MCF 10A (cell line): ENCODE measurements at regions not wholly inside any gene's neighbourhood (a gene's known extent, or its start where the extent isn't known, plus 50 kb on each side); places are given as distances from the start of the nearest gene placed in this dataset.
A peak's percentile ranks its signal among the peaks of the same experiment; 100 is the strongest.

Source experiments
- BruUV-seq: library from RNA; stranded (reverse); fragments of 400-500 nt; replicated peaks from 2 replicates; lab custom pipeline; 2021; lab: Mats Ljungman, UMichigan
- CTCF ChIA-PET: fragments of 300-600 bp; sonication (Branson Sonifier 250); formaldehyde crosslinking; extraction: SDS; loops from one replicate; lab custom pipeline; 2021; ENCODE audit warnings: antibody characterized with exemption, inconsistent platforms; lab: Yijun Ruan, JAX
- POLR2A ChIA-PET: fragments of 300-600, 350-650 bp; sonication (Branson Sonifier 250); formaldehyde crosslinking; extraction: SDS; loops from one replicate; lab custom pipeline; 2020; ENCODE audit warnings: antibody characterized with exemption, inconsistent platforms; lab: Yijun Ruan, JAX
- DNase-seq: peaks from one replicate; pipeline ENCODE4 v3.0.0-alpha.2; 2018; ENCODE audit not compliant: unreplicated experiment
- H3K27ac Mint-ChIP-seq: one replicate; pipeline ENCODE4 v1.8.0; 2022; ENCODE audit warnings: mild to moderate bottlenecking, low read depth, mixed read lengths; ENCODE audit not compliant: unreplicated experiment
- H3K27me3 Mint-ChIP-seq: one replicate; pipeline ENCODE4 v1.8.0; 2022; ENCODE audit warnings: mixed read lengths; ENCODE audit not compliant: insufficient read depth, unreplicated experiment
- H3K36me3 Mint-ChIP-seq: one replicate; pipeline ENCODE4 v1.8.0; 2022; ENCODE audit warnings: mild to moderate bottlenecking, moderate library complexity, mixed read lengths; ENCODE audit not compliant: insufficient read depth, unreplicated experiment
- H3K4me1 Mint-ChIP-seq: one replicate; pipeline ENCODE4 v1.8.0; 2022; ENCODE audit warnings: mixed read lengths; ENCODE audit not compliant: insufficient read depth, unreplicated experiment
- H3K4me3 Mint-ChIP-seq: one replicate; pipeline ENCODE4 v1.8.0; 2022; ENCODE audit warnings: mild to moderate bottlenecking, moderate library complexity, mixed read lengths; ENCODE audit not compliant: unreplicated experiment
- H3K9me3 Mint-ChIP-seq: one replicate; pipeline ENCODE4 v1.8.0; 2022; ENCODE audit warnings: mixed read lengths; ENCODE audit not compliant: unreplicated experiment
- intact Hi-C: fragments of 100-400 bp; cut with micrococcal nuclease; formaldehyde crosslinking; loops from 2 replicates; pipeline ENCODE4 v1.14.1; 2022
- TF ChIP-seq, protein P1 (sequence below): fragments of 200-600 bp; IDR thresholded peaks from one replicate; pipeline ENCODE4 v1.8.0; 2022; ENCODE audit warnings: antibody characterized with exemption, mild to moderate bottlenecking; ENCODE audit not compliant: unreplicated experiment

DNA sequence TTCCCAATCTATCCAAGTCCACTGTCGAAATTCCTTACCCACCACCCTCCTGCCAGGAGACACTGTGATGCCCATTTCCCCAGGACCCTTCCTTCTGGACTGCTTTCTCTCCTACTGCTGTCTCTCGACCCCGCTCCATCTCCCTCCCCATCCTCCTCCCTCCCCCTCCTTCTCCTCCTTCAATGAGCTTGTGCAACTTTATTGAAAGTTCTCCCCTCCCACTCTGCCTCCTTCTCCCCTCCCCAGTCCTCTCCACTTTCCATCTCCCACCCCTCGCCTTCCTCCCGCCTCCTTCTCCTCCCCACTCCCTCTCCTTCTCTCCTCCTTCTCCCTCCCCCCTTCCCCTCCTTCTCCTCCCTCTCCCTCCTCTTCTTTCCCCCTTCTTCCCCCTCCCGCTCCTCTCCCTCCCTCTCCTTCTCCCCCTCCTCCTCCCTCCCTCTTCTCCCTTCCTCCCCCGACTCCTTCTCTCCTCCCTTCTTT is 116.6 kb upstream of the FAT1 start:
- no TSS peak for BruUV-seq
- DNase-seq: no peak
- ChIA-PET POLR2A (no interaction called here), CTCF (no interaction called here)
- H3K27me3 Mint-ChIP-seq: no peaks in the 10 kb centered on the region
- peak overlapping the region; percentile 99 for H3K27ac Mint-ChIP-seq
- H3K4me1 Mint-ChIP-seq: peaks cover 28% of the 10 kb centered on the region
- intact Hi-C loops: no loop called here
- TF ChIP-seq, protein P1, sequence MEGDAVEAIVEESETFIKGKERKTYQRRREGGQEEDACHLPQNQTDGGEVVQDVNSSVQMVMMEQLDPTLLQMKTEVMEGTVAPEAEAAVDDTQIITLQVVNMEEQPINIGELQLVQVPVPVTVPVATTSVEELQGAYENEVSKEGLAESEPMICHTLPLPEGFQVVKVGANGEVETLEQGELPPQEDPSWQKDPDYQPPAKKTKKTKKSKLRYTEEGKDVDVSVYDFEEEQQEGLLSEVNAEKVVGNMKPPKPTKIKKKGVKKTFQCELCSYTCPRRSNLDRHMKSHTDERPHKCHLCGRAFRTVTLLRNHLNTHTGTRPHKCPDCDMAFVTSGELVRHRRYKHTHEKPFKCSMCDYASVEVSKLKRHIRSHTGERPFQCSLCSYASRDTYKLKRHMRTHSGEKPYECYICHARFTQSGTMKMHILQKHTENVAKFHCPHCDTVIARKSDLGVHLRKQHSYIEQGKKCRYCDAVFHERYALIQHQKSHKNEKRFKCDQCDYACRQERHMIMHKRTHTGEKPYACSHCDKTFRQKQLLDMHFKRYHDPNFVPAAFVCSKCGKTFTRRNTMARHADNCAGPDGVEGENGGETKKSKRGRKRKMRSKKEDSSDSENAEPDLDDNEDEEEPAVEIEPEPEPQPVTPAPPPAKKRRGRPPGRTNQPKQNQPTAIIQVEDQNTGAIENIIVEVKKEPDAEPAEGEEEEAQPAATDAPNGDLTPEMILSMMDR: no peak
- no peaks in the 10 kb centered on the region for H3K36me3 Mint-ChIP-seq
- H3K9me3 Mint-ChIP-seq: no peaks in the 10 kb centered on the region
- no peak overlapping the region for H3K4me3 Mint-ChIP-seq

DNA sequence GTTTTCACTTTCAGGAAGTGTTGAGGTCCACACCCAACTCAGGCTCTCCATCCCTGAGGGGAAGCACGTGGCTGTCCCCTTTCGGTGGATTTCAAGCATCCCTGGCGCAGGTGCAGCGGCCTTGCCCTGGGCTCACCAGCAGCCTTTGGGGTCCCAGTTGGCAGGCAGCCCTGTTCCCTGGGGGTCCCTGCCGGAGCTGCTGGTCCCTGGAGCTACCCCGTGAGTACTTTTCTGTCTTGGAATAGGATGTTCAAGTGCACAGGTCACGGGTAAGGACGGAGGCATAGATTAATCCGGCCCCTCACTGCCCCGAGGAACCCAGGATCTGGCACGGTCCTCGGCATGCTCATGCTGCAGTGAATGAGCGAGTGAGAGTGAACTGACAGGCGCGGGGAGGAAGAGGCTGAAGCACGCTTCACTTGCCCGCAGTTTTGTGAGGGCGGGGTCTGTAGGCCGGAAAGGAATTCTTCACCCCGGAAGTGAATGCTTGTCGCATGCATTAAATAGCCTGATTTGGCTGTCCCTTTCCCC is 117.2 kb upstream of the FAT1 start:
- H3K27ac Mint-ChIP-seq: peak overlapping the region; percentile 99
- POLR2A ChIA-PET: no interaction called here

DNA sequence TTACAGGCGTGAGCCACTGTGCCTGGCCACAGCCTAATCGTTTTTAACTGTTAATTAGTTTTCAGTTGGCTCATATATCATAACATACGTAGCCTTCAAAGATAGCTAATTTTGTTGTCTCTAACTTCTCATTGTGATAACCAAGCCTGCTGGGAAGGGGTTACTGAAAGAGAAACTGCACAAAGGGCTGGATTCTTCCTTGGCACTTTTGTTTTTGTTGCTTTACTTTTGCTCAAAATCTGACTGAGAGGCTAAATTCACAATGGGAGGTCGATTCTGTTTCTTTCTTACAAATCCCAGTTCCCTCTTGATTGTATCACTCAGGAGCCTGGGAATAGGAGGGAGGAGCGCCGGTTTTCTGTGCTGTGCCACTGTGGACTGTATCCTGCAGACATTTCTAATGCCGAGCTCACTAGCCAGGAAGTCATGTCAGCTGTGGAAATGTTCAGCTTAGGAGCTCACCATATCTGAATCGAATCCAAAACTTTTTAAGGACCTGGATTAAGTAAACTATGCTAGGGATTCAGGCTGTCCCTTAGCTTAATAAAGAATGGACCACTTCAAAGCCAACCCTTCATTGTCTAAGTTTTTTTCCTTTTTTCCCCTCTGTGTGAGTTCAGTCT is 120.5 kb upstream of the FAT1 start:
- Mint-ChIP-seq H3K9me3 (no peaks in the 10 kb centered on the region), H3K36me3 (no peaks in the 10 kb centered on the region), H3K27ac (peak overlapping the region; percentile 86), H3K27me3 (no peaks in the 10 kb centered on the region), H3K4me3 (peak overlapping the region; percentile 60), H3K4me1 (peaks cover 27% of the 10 kb centered on the region)
- no peak for DNase-seq
- TF ChIP-seq, protein P1: no peak
- CTCF ChIA-PET: interaction anchor here (0.5 to 0.9 kb wide), 3 partner anchors 11 to 1018 kb away, joined by 3 to 6 read pairs (median 3); no protein-coding TSS in a partner anchor
- BruUV-seq: no TSS peak
- intact Hi-C loops: no loop called here
- POLR2A ChIA-PET: interaction anchor here (0.7 to 2.8 kb wide), 16 partner anchors 9 to 714 kb away, joined by 3 to 21 read pairs (median 3); partner anchors contain the start of gene FAT1

More for the DNA sequence above, 117.2 kb upstream of the FAT1 start:
- intact Hi-C loops: no loop called here
- Mint-ChIP-seq H3K9me3 (no peaks in the 10 kb centered on the region), H3K27me3 (no peaks in the 10 kb centered on the region), H3K4me3 (no peak overlapping the region), H3K36me3 (no peaks in the 10 kb centered on the region), H3K4me1 (peaks cover 31% of the 10 kb centered on the region)
- CTCF ChIA-PET: no interaction called here
- no TSS peak for BruUV-seq
- no peak for DNase-seq
- TF ChIP-seq, protein P1: no peak

DNA sequence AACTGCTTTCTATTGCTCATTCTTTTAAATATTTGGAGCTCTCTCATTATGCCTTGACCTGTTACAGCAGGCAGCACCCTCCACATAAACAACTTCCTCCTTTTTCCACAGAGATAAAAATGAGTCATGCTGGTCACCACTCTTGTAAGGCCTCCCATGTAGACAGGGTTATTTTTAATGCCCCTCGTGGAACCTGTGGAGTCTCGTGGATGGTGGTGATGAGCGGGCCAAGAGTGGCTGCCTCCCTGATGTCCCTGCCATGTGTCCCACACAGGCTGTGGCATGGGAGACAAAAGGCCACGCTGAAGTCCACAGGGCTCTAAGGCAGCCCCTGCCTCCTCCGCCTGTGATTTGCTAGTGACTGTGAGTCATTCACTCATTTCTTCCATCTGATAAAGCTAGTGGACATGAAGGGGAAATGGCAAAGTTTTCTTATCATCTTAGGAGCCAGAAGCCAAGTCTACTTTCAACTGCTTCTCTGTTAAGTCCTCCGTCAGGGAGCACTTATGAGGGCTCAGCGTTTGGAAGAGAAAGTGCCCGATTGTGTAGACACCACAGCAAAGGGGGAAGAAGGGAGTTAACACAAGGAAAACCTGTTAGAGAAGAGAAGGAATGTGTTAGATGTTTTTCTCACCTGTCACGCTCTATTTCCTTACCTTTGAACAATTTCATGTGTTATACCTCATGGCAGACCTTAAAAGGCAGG is 121.6 kb upstream of the FAT1 start:
- peak; percentile 46 for DNase-seq
- TF ChIP-seq, protein P1: no peak
- ChIA-PET CTCF (interaction anchor here (0.9 to 1.0 kb wide), 2 partner anchors 10 to 111 kb away, joined by 3 to 6 read pairs; no protein-coding TSS in a partner anchor), POLR2A (interaction anchor here (0.5 to 2.8 kb wide), 13 partner anchors 10 to 1419 kb away, joined by 3 to 21 read pairs (median 3); partner anchors contain the start of gene FAT1)
- Mint-ChIP-seq H3K4me3 (peak overlapping the region; percentile 8), H3K27me3 (no peaks in the 10 kb centered on the region), H3K36me3 (no peaks in the 10 kb centered on the region), H3K27ac (peak overlapping the region; percentile 86), H3K9me3 (peaks cover under 1% of the 10 kb centered on the region), H3K4me1 (peaks cover 18% of the 10 kb centered on the region)
- intact Hi-C loops: loop anchor here (5.0 kb wide), 1 partner anchor 118 kb away; no protein-coding TSS in a partner anchor
- no TSS peak for BruUV-seq
